ENCODE measurements at regions not wholly inside any gene's neighbourhood (a gene's known extent, or its start where the extent isn't known, plus 50 kb on each side); places are given as distances from the start of the nearest gene placed in this dataset.
A peak's percentile ranks its signal among the peaks of the same experiment; 100 is the strongest.

DNA sequence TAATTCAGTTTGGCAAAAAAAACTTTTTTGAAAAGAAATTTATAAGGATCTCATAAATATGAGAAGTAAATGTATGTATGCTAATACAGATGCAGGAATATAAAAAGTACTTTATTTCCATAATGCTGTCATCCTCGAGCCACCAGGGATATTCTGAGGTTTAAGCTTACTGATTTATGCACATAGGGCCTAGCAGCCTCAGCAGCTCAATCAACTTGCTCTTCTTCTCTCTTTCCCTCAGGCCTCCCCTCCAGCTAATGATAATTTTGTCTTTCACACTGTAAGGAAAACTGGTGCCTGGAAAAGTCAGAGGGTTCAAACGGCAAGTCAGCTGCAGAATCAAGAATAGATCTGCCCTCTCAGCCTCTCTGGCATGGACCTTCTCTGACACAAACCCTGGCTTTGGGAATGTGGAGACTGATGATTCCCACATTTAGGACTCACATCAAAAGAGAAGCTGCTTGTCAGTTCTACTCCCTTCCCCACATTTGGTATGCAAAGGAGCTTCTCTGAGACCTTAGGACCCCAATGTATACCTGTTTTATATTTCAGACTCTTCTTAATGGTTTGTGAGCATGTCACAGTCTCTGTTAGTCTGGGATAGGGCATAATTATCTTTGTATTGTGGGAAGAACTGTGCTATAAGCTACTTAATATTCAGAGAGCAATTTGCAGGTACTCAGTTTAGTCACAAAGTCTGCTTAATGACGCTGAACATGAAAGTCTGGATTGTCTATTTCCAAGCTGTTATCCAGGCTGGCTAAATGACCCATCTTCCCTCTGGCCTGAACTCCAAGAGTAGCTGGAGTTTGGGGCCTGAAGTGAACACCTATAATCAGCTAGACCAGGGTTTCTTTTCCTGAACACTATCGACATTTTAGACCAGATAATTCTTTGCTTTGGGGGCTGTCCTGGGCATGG, 52.1 kb upstream of the DIPK1A start:
- no peaks in the 10 kb centered on the region for H3K9me3 ChIP-seq
- no peak for ATAC-seq
- H3K36me3 ChIP-seq (ENCODE audit: low read depth), result no peaks in the 10 kb centered on the region
- H3K4me1 ChIP-seq (ENCODE audit: low read depth), result no peaks in the 10 kb centered on the region
- DNase-seq, result no peak
- intact Hi-C loops (cut with DNase I, micrococcal nuclease), result no loop called here
- no peak overlapping the region for H3K4me3 ChIP-seq
- TF ChIP-seq, protein P1, sequence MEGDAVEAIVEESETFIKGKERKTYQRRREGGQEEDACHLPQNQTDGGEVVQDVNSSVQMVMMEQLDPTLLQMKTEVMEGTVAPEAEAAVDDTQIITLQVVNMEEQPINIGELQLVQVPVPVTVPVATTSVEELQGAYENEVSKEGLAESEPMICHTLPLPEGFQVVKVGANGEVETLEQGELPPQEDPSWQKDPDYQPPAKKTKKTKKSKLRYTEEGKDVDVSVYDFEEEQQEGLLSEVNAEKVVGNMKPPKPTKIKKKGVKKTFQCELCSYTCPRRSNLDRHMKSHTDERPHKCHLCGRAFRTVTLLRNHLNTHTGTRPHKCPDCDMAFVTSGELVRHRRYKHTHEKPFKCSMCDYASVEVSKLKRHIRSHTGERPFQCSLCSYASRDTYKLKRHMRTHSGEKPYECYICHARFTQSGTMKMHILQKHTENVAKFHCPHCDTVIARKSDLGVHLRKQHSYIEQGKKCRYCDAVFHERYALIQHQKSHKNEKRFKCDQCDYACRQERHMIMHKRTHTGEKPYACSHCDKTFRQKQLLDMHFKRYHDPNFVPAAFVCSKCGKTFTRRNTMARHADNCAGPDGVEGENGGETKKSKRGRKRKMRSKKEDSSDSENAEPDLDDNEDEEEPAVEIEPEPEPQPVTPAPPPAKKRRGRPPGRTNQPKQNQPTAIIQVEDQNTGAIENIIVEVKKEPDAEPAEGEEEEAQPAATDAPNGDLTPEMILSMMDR (IDR thresholded peaks at IDR 0.05), result no peak

DNA sequence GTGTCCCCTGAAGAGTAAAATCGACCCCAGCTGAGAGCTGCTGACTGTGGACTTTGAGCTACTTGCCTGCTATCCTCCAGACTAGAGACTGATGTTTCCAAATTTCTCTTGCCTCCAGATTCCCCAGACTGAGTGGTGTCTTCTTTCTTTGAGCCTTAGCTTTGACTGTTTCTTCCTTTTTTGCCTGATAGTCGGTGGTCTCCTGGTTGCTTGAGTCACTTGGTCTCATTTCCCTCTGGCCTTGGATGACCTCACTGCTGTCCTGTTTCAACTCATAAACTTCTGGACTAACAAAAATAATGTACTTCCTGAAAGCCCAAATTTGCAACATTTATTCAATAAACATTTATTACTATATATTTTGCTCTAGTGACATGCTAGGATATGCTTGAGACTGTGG, 52.9 kb upstream of the DIPK1A start:
- intact Hi-C loops (cut with DNase I, micrococcal nuclease), result no loop called here
- ATAC-seq, result no peak

DNA sequence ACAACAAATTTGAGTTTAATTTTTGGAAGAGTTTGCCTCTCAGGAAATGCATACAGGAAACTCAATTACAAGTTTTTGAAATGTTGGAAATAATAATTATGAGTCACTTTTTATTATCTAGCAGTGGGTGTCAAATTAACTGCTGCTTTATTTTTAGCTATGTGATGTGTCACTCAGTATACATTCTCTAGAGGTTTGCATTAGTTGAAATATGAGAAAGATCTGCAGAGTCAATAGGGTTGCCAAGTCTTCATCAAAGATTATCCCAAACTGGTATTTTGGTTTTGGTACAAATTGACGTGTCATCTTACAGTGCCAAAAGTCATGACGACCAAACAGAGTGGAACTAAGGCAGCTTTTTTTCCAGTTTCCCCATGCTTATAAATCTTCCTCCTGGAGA, 54.3 kb upstream of the DIPK1A start:
- intact Hi-C loops (cut with DNase I, micrococcal nuclease), result no loop called here
- Histone ChIP-seq H3K4me1 (ENCODE audit: low read depth) (no peaks in the 10 kb centered on the region), H3K4me3 (no peak overlapping the region), H3K9me3 (no peaks in the 10 kb centered on the region), H3K36me3 (ENCODE audit: low read depth) (no peaks in the 10 kb centered on the region)
- TF ChIP-seq, protein P1 (IDR thresholded peaks at IDR 0.05), result no peak
- no peak for DNase-seq
- ATAC-seq, result no peak

More for the DNA sequence above, 52.9 kb upstream of the DIPK1A start:
- Histone ChIP-seq H3K9me3 (no peaks in the 10 kb centered on the region), H3K36me3 (ENCODE audit: low read depth) (no peaks in the 10 kb centered on the region), H3K4me3 (no peak overlapping the region), H3K4me1 (ENCODE audit: low read depth) (no peaks in the 10 kb centered on the region)
- TF ChIP-seq, protein P1 (IDR thresholded peaks at IDR 0.05), result no peak
- no peak for DNase-seq

DNA sequence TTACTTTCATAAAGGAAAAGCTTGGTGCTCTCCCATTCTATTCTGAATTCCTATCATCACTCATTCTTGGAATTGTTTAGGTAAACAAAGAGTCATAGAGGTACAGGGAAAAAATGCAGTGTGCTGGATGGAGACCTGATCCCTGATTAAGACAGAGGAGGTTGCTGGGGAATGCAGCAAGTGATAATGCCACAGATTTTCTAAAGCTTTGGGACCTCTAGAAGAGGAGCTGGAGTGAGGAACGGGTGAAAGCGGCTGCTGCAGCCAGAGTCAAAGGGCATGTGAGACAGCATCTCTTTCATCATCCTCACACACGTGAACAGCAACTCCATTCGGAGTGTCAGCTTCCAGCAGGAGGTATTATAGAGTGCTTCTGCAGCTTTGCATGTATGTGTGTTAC, 54.9 kb upstream of the DIPK1A start:
- no peaks in the 10 kb centered on the region for H3K36me3 ChIP-seq (ENCODE audit: low read depth)
- H3K9me3 ChIP-seq, result no peaks in the 10 kb centered on the region
- no peak for ATAC-seq
- intact Hi-C loops (cut with DNase I, micrococcal nuclease), result no loop called here
- no peak for DNase-seq
- no peak overlapping the region for H3K4me3 ChIP-seq
- TF ChIP-seq, protein P1 (IDR thresholded peaks at IDR 0.05), result no peak
- no peaks in the 10 kb centered on the region for H3K4me1 ChIP-seq (ENCODE audit: low read depth)

DNA sequence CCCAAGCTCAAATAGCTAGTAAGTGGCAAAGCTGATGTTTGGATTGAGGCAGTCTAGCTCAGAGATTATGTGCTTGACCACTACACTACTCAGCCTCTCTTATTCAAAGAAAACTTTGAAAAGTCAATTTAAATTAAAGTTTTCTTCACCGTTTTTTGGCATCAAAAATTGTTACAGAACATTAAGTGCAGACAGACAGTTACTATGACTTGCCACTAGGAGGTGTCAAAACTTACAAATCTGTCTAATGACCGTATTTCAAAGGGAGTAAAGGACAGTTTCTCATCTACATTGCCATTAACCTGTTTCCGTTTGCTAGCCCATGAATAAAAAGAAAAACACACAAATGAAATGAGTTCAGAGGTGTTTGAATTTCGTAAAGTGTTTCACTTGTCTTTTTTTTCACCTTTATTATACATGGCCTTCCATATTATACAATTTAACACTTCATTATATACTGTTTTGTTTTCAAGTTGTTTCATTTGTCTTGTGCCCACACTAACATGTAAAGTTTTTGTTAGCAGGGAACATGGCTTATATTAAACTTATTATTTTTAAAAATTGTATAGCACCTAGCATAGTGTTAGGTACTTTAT, 57.4 kb upstream of the MTF2 start:
- DNase-seq (peak in 1 of 3 donors; percentile 39), ATAC-seq (peak; percentile 80)
- Histone ChIP-seq H3K36me3 (ENCODE audit: low read depth) (no peaks in the 10 kb centered on the region), H3K4me1 (ENCODE audit: low read depth) (no peaks in the 10 kb centered on the region), H3K9me3 (no peaks in the 10 kb centered on the region), H3K4me3 (no peak overlapping the region)
- intact Hi-C loops (cut with DNase I, micrococcal nuclease), result loop anchor here in 1 of 2 donors (5.0 kb wide), 1 partner anchor 41 kb away; no protein-coding TSS in a partner anchor
- TF ChIP-seq, protein P1 (IDR thresholded peaks at IDR 0.05), result peak; percentile 55

Data from mucosa of descending colon (tissue), 3 donors.